Esophagus muscularis mucosa (tissue), 4 donors: ENCODE measurements at regions not wholly inside any gene's neighbourhood (a gene's known extent, or its start where the extent isn't known, plus 50 kb on each side); places are given as distances from the start of the nearest gene placed in this dataset.

Experiments
- CTCF ChIP-seq, 3 experiments: fragments of 200-600 bp in 2 of 3; fragments of 450-650 bp in 1 of 3; sonication (generic) in 2 of 3; IDR thresholded peaks; one replicate each; pipeline ENCODE4 v1.5.1; 2017 to 2019; ENCODE audit warnings: antibody characterized with exemption in 3 of 3, mild to moderate bottlenecking in 2 of 3, moderate library complexity in 1 of 3
- EP300 ChIP-seq: sonication (generic); formaldehyde crosslinking; IDR thresholded peaks from one replicate; pipeline ENCODE4 v1.6.1; 2017; ENCODE audit warnings: antibody characterized with exemption
- POLR2A ChIP-seq: fragments of 450-650 bp; IDR thresholded peaks from one replicate; pipeline ENCODE4 v1.6.1; 2017; ENCODE audit warnings: antibody characterized with exemption, moderate library complexity, mild to moderate bottlenecking, low read depth
- POLR2AphosphoS5 ChIP-seq, 2 donors: sonication (generic); formaldehyde crosslinking; IDR thresholded peaks; one replicate each; pipeline ENCODE4 v1.6.1; 2017; ENCODE audit warnings: antibody characterized with exemption in 2 of 2

- TF ChIP-seq CTCF (IDR thresholded peaks at IDR 0.05) (no peak), POLR2A (no peak), EP300 (no peak), POLR2AphosphoS5 (IDR thresholded peaks at IDR 0.05) (no peak)
Observed at GRCh38 chr20:59491884-59492283, 112.5 kb upstream of the PHACTR3 start.
